AG04450 (cell line): ENCODE measurements at regions not wholly inside any gene's neighbourhood (a gene's known extent, or its start where the extent isn't known, plus 50 kb on each side); places are given as distances from the start of the nearest gene placed in this dataset.

ENCODE experiments used
- CTCF ChIA-PET: fragments of 300-600, 350-600 bp; formaldehyde crosslinking; extraction: SDS; loops from one replicate; lab custom pipeline; 2022; ENCODE audit warnings: antibody characterized with exemption, inconsistent platforms; lab: Charles Lee
- POLR2A ChIA-PET: fragments of 350-600 bp; formaldehyde crosslinking; extraction: SDS; loops from one replicate; lab custom pipeline; 2021; ENCODE audit warnings: antibody characterized with exemption, inconsistent platforms; lab: Yijun Ruan, JAX
- DNase-seq: peaks from one replicate; pipeline ENCODE4 v3.0.0-alpha.2; 2011; ENCODE audit warnings: low read depth, low spot score
- H3K27ac ChIP-seq: one replicate; pipeline ENCODE4 v1.5.1; 2012; ENCODE audit warnings: low read depth, low read length, control low read depth
- H3K27me3 ChIP-seq: one replicate; pipeline ENCODE4 v1.6.0; 2012; ENCODE audit warnings: low read length; ENCODE audit not compliant: control insufficient read depth, insufficient read depth
- H3K4me3 ChIP-seq: 2 replicates; pipeline ENCODE4 v1.5.1; 2011; ENCODE audit warnings: mild to moderate bottlenecking, low read depth, low read length, control low read depth
- H3K9me3 ChIP-seq: 2 replicates; pipeline ENCODE4 v1.5.1; 2012; ENCODE audit warnings: low read length; ENCODE audit not compliant: control insufficient read depth, insufficient read depth
- TF ChIP-seq, protein P1 (sequence below): IDR thresholded peaks from 2 replicates; pipeline ENCODE4 v1.5.1; 2011; ENCODE audit warnings: low read depth, low read length, control low read depth, inconsistent platforms

DNA sequence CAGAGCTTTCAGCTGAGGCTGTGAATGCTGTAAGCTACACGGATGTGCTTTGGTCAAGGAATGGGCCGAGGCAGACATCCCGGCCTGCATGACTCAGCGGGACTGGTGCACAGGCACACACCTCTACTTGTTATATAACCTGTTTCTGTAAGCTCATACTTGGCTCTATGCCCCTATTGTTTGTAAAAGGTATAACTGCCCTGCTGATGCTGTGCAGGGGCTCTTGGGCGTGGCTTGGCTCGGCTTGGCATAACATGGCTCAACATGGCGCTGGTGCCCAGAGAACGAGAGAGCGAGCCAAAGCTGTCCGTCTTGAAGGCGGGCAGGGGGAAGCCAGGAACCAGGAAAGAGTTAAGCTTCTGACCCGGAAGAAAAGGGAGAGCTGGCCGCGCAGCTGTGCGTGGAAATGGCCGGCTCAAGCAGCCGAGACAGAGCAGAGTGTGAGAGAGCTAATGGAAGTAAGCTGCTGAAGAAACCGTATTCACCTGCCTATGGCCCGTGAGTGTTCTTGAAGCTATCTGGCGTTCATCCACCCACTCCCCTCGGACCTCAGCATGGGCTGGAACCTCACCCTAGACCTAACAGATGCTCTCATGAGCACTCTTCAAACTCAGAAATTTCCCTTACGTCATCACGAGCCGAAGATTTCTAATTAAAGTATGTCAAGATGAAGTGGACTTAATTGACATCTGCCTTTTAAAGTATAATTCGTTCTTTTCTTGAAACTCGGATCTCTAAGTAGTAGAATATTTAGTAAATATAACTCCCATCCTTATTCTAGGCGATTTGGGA, 286.3 kb upstream of the AGA start:
- Histone ChIP-seq H3K4me3 (no peak overlapping the region), H3K9me3 (0 out of 2 replicates have a peak, but pooled peaks cover 3% of the 10 kb centered on the region), H3K27ac (no peak overlapping the region), H3K27me3 (no peaks in the 10 kb centered on the region)
- ChIA-PET POLR2A (interaction anchor here (0.6 kb wide), 1 partner anchor 1285 kb away, joined by 3 read pairs; no protein-coding TSS in a partner anchor), CTCF (no interaction called here)
- DNase-seq = no peak
- TF ChIP-seq, protein P1, sequence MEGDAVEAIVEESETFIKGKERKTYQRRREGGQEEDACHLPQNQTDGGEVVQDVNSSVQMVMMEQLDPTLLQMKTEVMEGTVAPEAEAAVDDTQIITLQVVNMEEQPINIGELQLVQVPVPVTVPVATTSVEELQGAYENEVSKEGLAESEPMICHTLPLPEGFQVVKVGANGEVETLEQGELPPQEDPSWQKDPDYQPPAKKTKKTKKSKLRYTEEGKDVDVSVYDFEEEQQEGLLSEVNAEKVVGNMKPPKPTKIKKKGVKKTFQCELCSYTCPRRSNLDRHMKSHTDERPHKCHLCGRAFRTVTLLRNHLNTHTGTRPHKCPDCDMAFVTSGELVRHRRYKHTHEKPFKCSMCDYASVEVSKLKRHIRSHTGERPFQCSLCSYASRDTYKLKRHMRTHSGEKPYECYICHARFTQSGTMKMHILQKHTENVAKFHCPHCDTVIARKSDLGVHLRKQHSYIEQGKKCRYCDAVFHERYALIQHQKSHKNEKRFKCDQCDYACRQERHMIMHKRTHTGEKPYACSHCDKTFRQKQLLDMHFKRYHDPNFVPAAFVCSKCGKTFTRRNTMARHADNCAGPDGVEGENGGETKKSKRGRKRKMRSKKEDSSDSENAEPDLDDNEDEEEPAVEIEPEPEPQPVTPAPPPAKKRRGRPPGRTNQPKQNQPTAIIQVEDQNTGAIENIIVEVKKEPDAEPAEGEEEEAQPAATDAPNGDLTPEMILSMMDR = no peak

DNA sequence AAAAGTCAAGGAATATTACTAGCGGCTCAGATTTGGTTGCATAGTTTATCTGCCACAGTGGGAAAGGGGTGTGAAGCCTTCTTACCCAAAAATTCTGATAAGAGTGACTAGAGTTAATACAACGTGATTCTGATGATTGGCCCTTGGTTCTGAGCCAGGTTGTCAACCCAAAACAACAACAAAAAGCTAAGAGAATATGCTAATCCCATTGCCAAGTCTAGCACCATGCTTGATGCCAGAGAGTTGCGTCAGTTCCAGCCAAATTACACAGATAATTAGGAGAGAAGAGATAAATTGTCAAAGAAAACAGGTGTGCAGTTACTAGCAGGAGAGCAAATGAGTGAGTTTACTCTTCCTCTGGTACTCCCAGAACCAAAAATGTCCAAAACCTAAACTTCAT, 287.4 kb upstream of the AGA start:
- Histone ChIP-seq H3K9me3 (0 out of 2 replicates have a peak, but pooled peaks cover 3% of the 10 kb centered on the region), H3K27ac (no peak overlapping the region), H3K27me3 (no peaks in the 10 kb centered on the region), H3K4me3 (no peak overlapping the region)
- POLR2A ChIA-PET = no interaction called here
- TF ChIP-seq, protein P1 = no peak
- CTCF ChIA-PET = no interaction called here
- DNase-seq = no peak

DNA sequence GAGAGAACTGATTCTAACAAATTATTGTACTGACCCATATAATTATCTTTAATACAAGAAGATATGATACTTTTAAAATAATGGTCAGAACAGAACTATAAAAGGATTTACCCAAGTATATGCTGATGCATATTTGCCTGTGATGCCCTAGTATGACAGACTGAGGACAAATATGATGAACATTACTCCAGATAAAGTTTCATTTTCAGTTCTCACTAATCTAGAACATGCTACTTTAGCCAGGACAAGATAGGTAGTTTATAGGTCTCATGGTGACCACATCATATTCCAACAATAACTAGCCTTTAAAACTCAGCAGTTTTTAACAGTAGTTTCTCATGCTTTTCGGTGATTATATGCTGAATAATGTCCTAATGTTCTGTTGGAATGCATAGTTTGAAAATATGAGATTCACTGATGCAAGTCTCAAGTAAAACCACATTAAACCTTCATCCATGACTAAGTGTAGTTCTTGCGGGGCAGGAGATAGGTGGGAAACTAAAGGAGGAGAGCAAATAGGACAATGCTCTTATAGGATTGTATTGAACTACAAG, 295.2 kb upstream of the AGA start:
- Histone ChIP-seq H3K4me3 (no peak overlapping the region), H3K9me3 (no peaks in the 10 kb centered on the region), H3K27me3 (no peaks in the 10 kb centered on the region), H3K27ac (no peak overlapping the region)
- POLR2A ChIA-PET = no interaction called here
- CTCF ChIA-PET = no interaction called here
- DNase-seq = no peak
- TF ChIP-seq, protein P1 = no peak

DNA sequence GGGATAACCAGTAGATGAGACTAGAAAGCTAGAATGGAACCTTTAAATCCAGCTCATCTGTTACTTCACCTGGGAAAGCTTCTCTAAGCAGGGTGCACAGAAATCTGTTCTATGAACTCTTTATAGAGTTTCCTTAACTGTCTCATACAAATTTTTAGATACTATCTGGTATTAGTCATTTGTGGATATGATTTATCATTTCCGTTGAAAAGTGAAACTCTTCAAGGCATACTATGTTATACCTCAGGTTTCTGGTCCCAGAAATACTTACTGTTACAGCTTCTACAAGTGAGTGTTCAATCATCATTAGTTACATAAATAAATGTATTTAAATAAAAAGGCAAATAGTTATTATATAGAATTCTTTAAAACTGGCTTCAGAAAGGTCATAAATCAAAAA, 298.3 kb upstream of the AGA start:
- DNase-seq = no peak
- TF ChIP-seq, protein P1 = no peak
- Histone ChIP-seq H3K4me3 (no peak overlapping the region), H3K27ac (no peak overlapping the region), H3K27me3 (no peaks in the 10 kb centered on the region), H3K9me3 (no peaks in the 10 kb centered on the region)
- CTCF ChIA-PET = no interaction called here
- POLR2A ChIA-PET = no interaction called here

DNA sequence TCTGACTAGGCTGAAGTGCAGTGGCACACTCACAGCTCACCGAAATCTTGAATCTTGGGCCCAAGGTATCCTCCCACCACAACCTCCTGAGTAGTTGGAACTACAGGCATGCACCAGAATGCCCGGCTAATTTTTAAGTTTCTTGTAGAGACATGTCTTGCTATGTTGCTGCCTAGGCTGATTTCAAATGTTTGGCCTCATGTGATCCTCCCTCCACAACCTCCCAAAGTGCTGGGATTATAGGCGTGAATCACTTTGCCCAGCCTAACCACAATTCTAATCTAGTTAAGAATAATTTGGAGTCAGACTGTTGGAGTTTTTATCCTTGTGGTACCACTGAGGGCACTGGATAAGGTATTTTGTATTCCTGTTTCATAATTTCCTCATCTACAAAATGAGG, 317.5 kb upstream of the AGA start:
- TF ChIP-seq, protein P1 = no peak
- H3K27me3 ChIP-seq = no peaks in the 10 kb centered on the region
- H3K9me3 ChIP-seq = no peaks in the 10 kb centered on the region
- ChIA-PET CTCF (no interaction called here), POLR2A (no interaction called here)
- no peak overlapping the region for H3K27ac ChIP-seq
- H3K4me3 ChIP-seq = no peak overlapping the region
- no peak for DNase-seq
